ENCODE measurements at regions not wholly inside any gene's neighbourhood (a gene's known extent, or its start where the extent isn't known, plus 50 kb on each side); places are given as distances from the start of the nearest gene placed in this dataset.

- H3K4me3 Mint-ChIP-seq, result no peak overlapping the region
- intact Hi-C loops (cut with micrococcal nuclease), result no loop called here
- TF ChIP-seq CTCF (IDR thresholded peaks at IDR 0.05), result no peak
- ChIA-PET POLR2A (no interaction called here), CTCF (no interaction called here)
- ATAC-seq (no peak), DNase-seq (no peak)
- H3K9me3 Mint-ChIP-seq, result no peaks in the 10 kb centered on the region
- H3K27ac Mint-ChIP-seq, result no peak overlapping the region
- H3K4me1 Mint-ChIP-seq (ENCODE audit: low read depth), result peaks cover 2% of the 10 kb centered on the region
- peaks cover 3% of the 10 kb centered on the region for H3K27me3 Mint-ChIP-seq
- no peaks in the 10 kb centered on the region for H3K36me3 Mint-ChIP-seq (ENCODE audit: low read depth)
These were observed 53.8 kb upstream of the HGFAC start for GRCh38 chr4:3387943-3388361.

GRCh38 chr4:3388471-3389232 lies 53.1 kb upstream of the HGFAC start:
- CTCF ChIA-PET, result interaction anchor here (2.1 kb wide), 1 partner anchor 92 kb away, joined by 6 read pairs; no protein-coding TSS in a partner anchor
- peaks cover 2% of the 10 kb centered on the region for H3K4me1 Mint-ChIP-seq (ENCODE audit: low read depth)
- no peaks in the 10 kb centered on the region for H3K9me3 Mint-ChIP-seq
- TF ChIP-seq CTCF (IDR thresholded peaks at IDR 0.05), result no peak
- no peaks in the 10 kb centered on the region for H3K36me3 Mint-ChIP-seq (ENCODE audit: low read depth)
- ATAC-seq (no peak), DNase-seq (no peak)
- H3K27me3 Mint-ChIP-seq, result peaks cover 3% of the 10 kb centered on the region
- intact Hi-C loops (cut with micrococcal nuclease), result no loop called here
- no peak overlapping the region for H3K4me3 Mint-ChIP-seq
- no peak overlapping the region for H3K27ac Mint-ChIP-seq
- POLR2A ChIA-PET, result no interaction called here

GRCh38 chr4:3389233-3390215 lies 52.2 kb upstream of the HGFAC start:
- DNase-seq, result no peak
- peaks cover 2% of the 10 kb centered on the region for H3K4me1 Mint-ChIP-seq (ENCODE audit: low read depth)
- no peak for TF ChIP-seq CTCF (IDR thresholded peaks at IDR 0.05)
- intact Hi-C loops (cut with micrococcal nuclease), result no loop called here
- no peak overlapping the region for H3K27ac Mint-ChIP-seq
- peaks cover 3% of the 10 kb centered on the region for H3K27me3 Mint-ChIP-seq
- H3K36me3 Mint-ChIP-seq (ENCODE audit: low read depth), result no peaks in the 10 kb centered on the region
- ATAC-seq, result no peak
- H3K4me3 Mint-ChIP-seq, result no peak overlapping the region
- H3K9me3 Mint-ChIP-seq, result no peaks in the 10 kb centered on the region
- CTCF ChIA-PET, result interaction anchor here (2.1 kb wide), 1 partner anchor 91 kb away, joined by 6 read pairs; no protein-coding TSS in a partner anchor
- POLR2A ChIA-PET, result no interaction called here

GRCh38 chr4:3390288-3390811 lies 51.4 kb upstream of the HGFAC start:
- H3K27me3 Mint-ChIP-seq, result peaks cover 3% of the 10 kb centered on the region
- DNase-seq (no peak), ATAC-seq (no peak)
- no peaks in the 10 kb centered on the region for H3K36me3 Mint-ChIP-seq (ENCODE audit: low read depth)
- peaks cover 2% of the 10 kb centered on the region for H3K4me1 Mint-ChIP-seq (ENCODE audit: low read depth)
- TF ChIP-seq CTCF (IDR thresholded peaks at IDR 0.05), result no peak
- no peak overlapping the region for H3K4me3 Mint-ChIP-seq
- intact Hi-C loops (cut with micrococcal nuclease), result no loop called here
- H3K9me3 Mint-ChIP-seq, result no peaks in the 10 kb centered on the region
- CTCF ChIA-PET, result interaction anchor here (2.1 kb wide), 1 partner anchor 90 kb away, joined by 6 read pairs; no protein-coding TSS in a partner anchor
- POLR2A ChIA-PET, result interaction anchor here (1.2 kb wide), 1 partner anchor 14 kb away, joined by 3 read pairs; no protein-coding TSS in a partner anchor
- H3K27ac Mint-ChIP-seq, result no peak overlapping the region
